Endodermal cell (in vitro differentiated cells): ENCODE measurements at regions not wholly inside any gene's neighbourhood (a gene's known extent, or its start where the extent isn't known, plus 50 kb on each side); places are given as distances from the start of the nearest gene placed in this dataset.

ENCODE experiments used
- DNase-seq: peaks from one replicate; pipeline ENCODE4 v3.0.0-alpha.2; 2017
- H3K27ac ChIP-seq: 2 replicates; pipeline ENCODE4 v1.5.1; 2013; ENCODE audit warnings: mild to moderate bottlenecking, low read depth, low read length, moderate library complexity
- H3K27me3 ChIP-seq: 2 replicates; pipeline ENCODE4 v1.6.1; 2013; ENCODE audit warnings: mild to moderate bottlenecking, low read length, moderate library complexity; ENCODE audit not compliant: insufficient read depth, control insufficient read depth, poor library complexity, severe bottlenecking
- H3K36me3 ChIP-seq: 2 replicates; pipeline ENCODE4 v1.7.0; 2013; ENCODE audit warnings: mild to moderate bottlenecking, low read length, moderate library complexity; ENCODE audit not compliant: control insufficient read depth, insufficient read depth
- H3K4me1 ChIP-seq: one replicate; pipeline ENCODE4 v1.7.0; 2013; ENCODE audit warnings: low read length; ENCODE audit not compliant: control insufficient read depth, insufficient read depth
- H3K4me3 ChIP-seq: 2 replicates; pipeline ENCODE4 v1.5.1; 2013; ENCODE audit warnings: mild to moderate bottlenecking, low read length, moderate library complexity
- H3K9ac ChIP-seq: 2 replicates; pipeline ENCODE4 v1.6.1; 2013; ENCODE audit warnings: mild to moderate bottlenecking, low read length, moderate library complexity; ENCODE audit not compliant: poor library complexity, severe bottlenecking; ENCODE audit errors: extremely low read depth
- H3K9me3 ChIP-seq: 2 replicates; pipeline ENCODE4 v1.6.1; 2013; ENCODE audit warnings: mild to moderate bottlenecking, low read length, moderate library complexity; ENCODE audit not compliant: control insufficient read depth
- H3K27ac Mint-ChIP-seq: 2 replicates; pipeline ENCODE4 v1.8.0; 2020; ENCODE audit warnings: mixed read lengths
- H3K27me3 Mint-ChIP-seq: 2 replicates; pipeline ENCODE4 v1.8.0; 2021; ENCODE audit warnings: mild to moderate bottlenecking, mixed read lengths; ENCODE audit not compliant: insufficient read depth
- H3K36me3 Mint-ChIP-seq: 2 replicates; pipeline ENCODE4 v1.8.0; 2020; ENCODE audit warnings: low read depth, mixed read lengths
- H3K4me1 Mint-ChIP-seq: 2 replicates; pipeline ENCODE4 v1.8.0; 2020; ENCODE audit warnings: mixed read lengths
- H3K4me3 Mint-ChIP-seq: 2 replicates; pipeline ENCODE4 v1.8.0; 2020; ENCODE audit warnings: mild to moderate bottlenecking, moderate library complexity, mixed read lengths
- H3K9me3 Mint-ChIP-seq: 2 replicates; pipeline ENCODE4 v1.8.0; 2020; ENCODE audit warnings: mild to moderate bottlenecking, mixed read lengths
- WGBS, 2 experiments: methylation state at CpG; one replicate each; pipeline versions ENCODE4 v1.1.5 to v1.1.7; 2013; ENCODE audit warnings: missing lambda C conversion rate in 2 of 2, mixed read lengths in 1 of 2; ENCODE audit not compliant: insufficient coverage in 1 of 2, insufficient read length in 1 of 2; 5-methylcytosine and 5-hydroxymethylcytosine counted together
- TF ChIP-seq, protein P1 (sequence below): fragments of 200-600 bp; sonication (generic); conservative IDR thresholded peaks from 2 replicates; pipeline ENCODE4 v1.5.0; 2021; ENCODE audit warnings: antibody characterized with exemption, mild to moderate bottlenecking

DNA sequence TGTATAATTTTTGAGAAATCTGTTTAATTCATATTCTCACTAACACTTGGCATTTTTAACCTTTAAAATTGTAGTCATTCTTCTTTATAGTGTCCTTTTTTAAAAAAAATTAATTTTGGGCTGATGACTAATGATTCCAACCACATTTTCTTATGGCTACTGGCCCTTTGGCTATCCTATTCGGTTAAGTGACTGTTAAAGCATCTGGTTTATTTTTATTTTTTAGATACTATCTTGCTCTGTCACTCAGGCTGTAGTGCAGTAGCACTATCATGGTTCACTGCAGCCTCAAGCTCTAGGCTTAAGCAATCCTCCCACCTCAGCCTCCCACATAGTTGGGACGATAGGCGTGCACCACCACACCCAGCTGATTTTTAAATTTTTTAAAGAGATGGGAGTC is 723.2 kb upstream of the CXADR start:
- Mint-ChIP-seq H3K4me1 (no peaks in the 10 kb centered on the region), H3K27ac (no peak overlapping the region), H3K4me3 (no peak overlapping the region), H3K9me3 (peaks cover 10% of the 10 kb centered on the region), H3K27me3 (no peaks in the 10 kb centered on the region), H3K36me3 (no peaks in the 10 kb centered on the region)
- TF ChIP-seq, protein P1, sequence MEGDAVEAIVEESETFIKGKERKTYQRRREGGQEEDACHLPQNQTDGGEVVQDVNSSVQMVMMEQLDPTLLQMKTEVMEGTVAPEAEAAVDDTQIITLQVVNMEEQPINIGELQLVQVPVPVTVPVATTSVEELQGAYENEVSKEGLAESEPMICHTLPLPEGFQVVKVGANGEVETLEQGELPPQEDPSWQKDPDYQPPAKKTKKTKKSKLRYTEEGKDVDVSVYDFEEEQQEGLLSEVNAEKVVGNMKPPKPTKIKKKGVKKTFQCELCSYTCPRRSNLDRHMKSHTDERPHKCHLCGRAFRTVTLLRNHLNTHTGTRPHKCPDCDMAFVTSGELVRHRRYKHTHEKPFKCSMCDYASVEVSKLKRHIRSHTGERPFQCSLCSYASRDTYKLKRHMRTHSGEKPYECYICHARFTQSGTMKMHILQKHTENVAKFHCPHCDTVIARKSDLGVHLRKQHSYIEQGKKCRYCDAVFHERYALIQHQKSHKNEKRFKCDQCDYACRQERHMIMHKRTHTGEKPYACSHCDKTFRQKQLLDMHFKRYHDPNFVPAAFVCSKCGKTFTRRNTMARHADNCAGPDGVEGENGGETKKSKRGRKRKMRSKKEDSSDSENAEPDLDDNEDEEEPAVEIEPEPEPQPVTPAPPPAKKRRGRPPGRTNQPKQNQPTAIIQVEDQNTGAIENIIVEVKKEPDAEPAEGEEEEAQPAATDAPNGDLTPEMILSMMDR, result no peak
- H3K9me3 ChIP-seq, result no peaks in the 10 kb centered on the region
- no peaks in the 10 kb centered on the region for H3K4me1 ChIP-seq
- no peak overlapping the region for H3K9ac ChIP-seq
- no peaks in the 10 kb centered on the region for H3K27me3 ChIP-seq
- no peak overlapping the region for H3K27ac ChIP-seq
- WGBS, 2 experiments, result 83 to 94% methylated on average over 1 to 3 of the region's 3 CpGs
- H3K36me3 ChIP-seq, result no peaks in the 10 kb centered on the region
- DNase-seq, result no peak
- H3K4me3 ChIP-seq, result no peak overlapping the region

DNA sequence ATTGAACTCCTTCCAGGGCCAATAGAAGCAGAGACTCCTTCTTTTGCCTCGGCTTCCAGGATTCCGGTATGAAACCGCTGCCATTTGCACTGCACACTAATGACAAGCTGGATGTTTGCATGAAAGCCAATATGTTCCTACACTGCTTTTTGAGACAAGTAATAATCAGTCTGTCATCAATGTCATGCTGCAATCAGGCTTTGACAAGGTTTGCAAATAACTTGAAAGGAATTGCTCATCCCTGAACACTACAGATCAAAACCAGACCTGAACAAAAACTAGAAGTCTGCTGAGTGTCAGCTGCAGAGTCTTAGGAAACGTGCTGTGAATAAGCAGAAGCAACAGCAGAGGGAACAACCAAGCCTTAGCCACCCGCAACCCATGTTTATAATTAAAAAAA is 720.7 kb upstream of the CXADR start:
- 92 to 94% methylated on average over 3 to 4 of the region's 5 CpGs for WGBS, 2 experiments
- H3K27ac ChIP-seq, result no peak overlapping the region
- H3K9me3 ChIP-seq, result no peaks in the 10 kb centered on the region
- H3K4me1 Mint-ChIP-seq, result no peaks in the 10 kb centered on the region
- H3K36me3 Mint-ChIP-seq, result no peaks in the 10 kb centered on the region
- TF ChIP-seq, protein P1, result no peak
- H3K4me3 ChIP-seq, result no peak overlapping the region
- no peaks in the 10 kb centered on the region for H3K27me3 Mint-ChIP-seq
- no peak overlapping the region for H3K9ac ChIP-seq
- DNase-seq, result no peak
- H3K27ac Mint-ChIP-seq, result no peak overlapping the region
- H3K4me1 ChIP-seq, result no peaks in the 10 kb centered on the region
- no peaks in the 10 kb centered on the region for H3K36me3 ChIP-seq
- H3K27me3 ChIP-seq, result no peaks in the 10 kb centered on the region
- H3K4me3 Mint-ChIP-seq, result no peak overlapping the region
- no peaks in the 10 kb centered on the region for H3K9me3 Mint-ChIP-seq

DNA sequence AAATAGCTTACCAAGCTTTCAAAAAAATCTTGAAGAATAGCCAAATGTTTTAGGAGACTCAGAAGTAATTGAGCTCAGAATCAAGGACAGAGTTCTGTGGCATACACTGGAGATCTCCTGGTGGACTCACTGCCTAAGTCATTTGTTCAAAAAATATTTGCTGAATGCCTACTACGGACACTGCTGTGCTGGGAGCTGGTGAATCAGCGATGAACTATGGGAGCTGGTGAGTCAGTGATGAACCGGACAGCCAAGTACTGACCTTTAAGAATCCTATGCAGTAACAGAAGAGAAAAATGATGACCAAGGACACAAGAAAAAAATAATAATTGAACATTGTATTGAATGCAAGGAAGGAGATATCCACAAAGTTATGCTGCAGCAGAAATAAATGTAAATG is 717.9 kb upstream of the CXADR start:
- TF ChIP-seq, protein P1, result no peak
- H3K36me3 Mint-ChIP-seq, result no peaks in the 10 kb centered on the region
- no peaks in the 10 kb centered on the region for H3K27me3 Mint-ChIP-seq
- H3K4me1 Mint-ChIP-seq, result no peaks in the 10 kb centered on the region
- Histone ChIP-seq H3K27ac (no peak overlapping the region), H3K4me3 (no peak overlapping the region), H3K9me3 (no peaks in the 10 kb centered on the region), H3K9ac (no peak overlapping the region), H3K36me3 (no peaks in the 10 kb centered on the region), H3K4me1 (no peaks in the 10 kb centered on the region), H3K27me3 (no peaks in the 10 kb centered on the region)
- DNase-seq, result no peak
- H3K4me3 Mint-ChIP-seq, result no peak overlapping the region
- WGBS, 2 experiments, result 51 to 88% methylated on average over 3 of the region's 3 CpGs
- no peaks in the 10 kb centered on the region for H3K9me3 Mint-ChIP-seq
- no peak overlapping the region for H3K27ac Mint-ChIP-seq
